Activated T-helper 2 cell treated with anti-CD3 and anti-CD28 coated beads, Interferon-gamma antibody, Interleukin-2, Interleukin-4, amounts not matched to agents 10 μg/mL and 5 μg/mL and 100 μg/mL, durations not matched to agents 14 hours and 24 hours and 36 hours (primary cell): ENCODE measurements at regions not wholly inside any gene's neighbourhood (a gene's known extent, or its start where the extent isn't known, plus 50 kb on each side); places are given as distances from the start of the nearest gene placed in this dataset.

Experiments
- DNase-seq: peaks from one replicate; pipeline ENCODE4 v3.0.0; 2021; ENCODE audit warnings: low spot score
- H3K27ac Mint-ChIP-seq: one replicate; pipeline ENCODE4 v1.8.0; 2021; ENCODE audit warnings: mixed read lengths
- H3K27me3 Mint-ChIP-seq: one replicate; pipeline ENCODE4 v1.8.0; 2021; ENCODE audit warnings: low read depth, mixed read lengths
- H3K36me3 Mint-ChIP-seq: one replicate; pipeline ENCODE4 v1.8.0; 2021; ENCODE audit warnings: low read depth, mixed read lengths
- H3K4me1 Mint-ChIP-seq: one replicate; pipeline ENCODE4 v1.8.0; 2021; ENCODE audit warnings: low read depth, mixed read lengths
- H3K4me3 Mint-ChIP-seq: one replicate; pipeline ENCODE4 v1.8.0; 2021; ENCODE audit warnings: low read depth, mild to moderate bottlenecking, moderate library complexity, mixed read lengths
- H3K9me3 Mint-ChIP-seq: one replicate; pipeline ENCODE4 v1.8.0; 2021; ENCODE audit warnings: mixed read lengths
- intact Hi-C: fragments of 100-400 bp; cut with micrococcal nuclease; formaldehyde crosslinking; loops from one replicate; pipeline ENCODE4 v1.15.1; 2023

- Mint-ChIP-seq H3K4me1 (no peaks in the 10 kb centered on the region), H3K27ac (no peak overlapping the region), H3K9me3 (peaks cover 12% of the 10 kb centered on the region), H3K36me3 (no peaks in the 10 kb centered on the region), H3K27me3 (no peaks in the 10 kb centered on the region), H3K4me3 (no peak overlapping the region)
- intact Hi-C loops, result no loop called here
- DNase-seq, result no peak
Observed at GRCh38 chr11:23947883-23948282, 549.0 kb upstream of the LUZP2 start.

- no peak overlapping the region for H3K4me3 Mint-ChIP-seq
- intact Hi-C loops, result no loop called here
- H3K36me3 Mint-ChIP-seq, result no peaks in the 10 kb centered on the region
- DNase-seq, result no peak
- H3K27ac Mint-ChIP-seq, result no peak overlapping the region
- no peaks in the 10 kb centered on the region for H3K27me3 Mint-ChIP-seq
- peaks cover 12% of the 10 kb centered on the region for H3K9me3 Mint-ChIP-seq
- H3K4me1 Mint-ChIP-seq, result no peaks in the 10 kb centered on the region
Observed at GRCh38 chr11:23948851-23949250, 548.0 kb upstream of the LUZP2 start.

- H3K27ac Mint-ChIP-seq, result no peak overlapping the region
- intact Hi-C loops, result no loop called here
- no peak for DNase-seq
- no peaks in the 10 kb centered on the region for H3K27me3 Mint-ChIP-seq
- H3K4me1 Mint-ChIP-seq, result no peaks in the 10 kb centered on the region
- peaks cover 12% of the 10 kb centered on the region for H3K9me3 Mint-ChIP-seq
- no peaks in the 10 kb centered on the region for H3K36me3 Mint-ChIP-seq
- H3K4me3 Mint-ChIP-seq, result no peak overlapping the region
Observed at GRCh38 chr11:23953951-23954710, 542.7 kb upstream of the LUZP2 start.

- Mint-ChIP-seq H3K4me3 (no peak overlapping the region), H3K9me3 (peaks cover 11% of the 10 kb centered on the region), H3K27me3 (no peaks in the 10 kb centered on the region), H3K36me3 (no peaks in the 10 kb centered on the region), H3K27ac (no peak overlapping the region), H3K4me1 (no peaks in the 10 kb centered on the region)
- no peak for DNase-seq
- intact Hi-C loops, result no loop called here
Observed at GRCh38 chr11:23954730-23955129, 542.1 kb upstream of the LUZP2 start.

- Mint-ChIP-seq H3K27me3 (no peaks in the 10 kb centered on the region), H3K9me3 (peaks cover 7% of the 10 kb centered on the region), H3K4me3 (no peak overlapping the region), H3K36me3 (no peaks in the 10 kb centered on the region), H3K4me1 (no peaks in the 10 kb centered on the region), H3K27ac (no peak overlapping the region)
- DNase-seq, result no peak
- intact Hi-C loops, result no loop called here
Observed at GRCh38 chr11:23956586-23956985, 540.3 kb upstream of the LUZP2 start.

GRCh38 chr11:23957314-23957713 lies 539.5 kb upstream of the LUZP2 start:
- H3K27ac Mint-ChIP-seq, result no peak overlapping the region
- peaks cover 4% of the 10 kb centered on the region for H3K9me3 Mint-ChIP-seq
- no peak for DNase-seq
- no peaks in the 10 kb centered on the region for H3K4me1 Mint-ChIP-seq
- intact Hi-C loops, result no loop called here
- no peaks in the 10 kb centered on the region for H3K36me3 Mint-ChIP-seq
- no peaks in the 10 kb centered on the region for H3K27me3 Mint-ChIP-seq
- H3K4me3 Mint-ChIP-seq, result no peak overlapping the region

GRCh38 chr11:23959462-23959861 lies 537.4 kb upstream of the LUZP2 start:
- Mint-ChIP-seq H3K27me3 (no peaks in the 10 kb centered on the region), H3K27ac (no peak overlapping the region), H3K4me1 (no peaks in the 10 kb centered on the region), H3K4me3 (no peak overlapping the region), H3K36me3 (no peaks in the 10 kb centered on the region), H3K9me3 (peaks cover 7% of the 10 kb centered on the region)
- no peak for DNase-seq
- intact Hi-C loops, result no loop called here

GRCh38 chr11:23961503-23962338 lies 535.1 kb upstream of the LUZP2 start:
- peaks cover 7% of the 10 kb centered on the region for H3K9me3 Mint-ChIP-seq
- no peak overlapping the region for H3K4me3 Mint-ChIP-seq
- intact Hi-C loops, result no loop called here
- H3K4me1 Mint-ChIP-seq, result no peaks in the 10 kb centered on the region
- DNase-seq, result no peak
- H3K27me3 Mint-ChIP-seq, result no peaks in the 10 kb centered on the region
- H3K36me3 Mint-ChIP-seq, result no peaks in the 10 kb centered on the region
- H3K27ac Mint-ChIP-seq, result no peak overlapping the region

GRCh38 chr11:23973244-23973643 lies 523.6 kb upstream of the LUZP2 start:
- intact Hi-C loops, result no loop called here
- Mint-ChIP-seq H3K4me1 (no peaks in the 10 kb centered on the region), H3K27me3 (no peaks in the 10 kb centered on the region), H3K9me3 (peaks cover 9% of the 10 kb centered on the region), H3K36me3 (no peaks in the 10 kb centered on the region), H3K4me3 (no peak overlapping the region), H3K27ac (no peak overlapping the region)
- DNase-seq, result no peak

GRCh38 chr11:23974051-23974450 lies 522.8 kb upstream of the LUZP2 start:
- H3K27ac Mint-ChIP-seq, result no peak overlapping the region
- H3K4me1 Mint-ChIP-seq, result no peaks in the 10 kb centered on the region
- intact Hi-C loops, result no loop called here
- no peak for DNase-seq
- no peaks in the 10 kb centered on the region for H3K36me3 Mint-ChIP-seq
- no peaks in the 10 kb centered on the region for H3K27me3 Mint-ChIP-seq
- no peak overlapping the region for H3K4me3 Mint-ChIP-seq
- peaks cover 9% of the 10 kb centered on the region for H3K9me3 Mint-ChIP-seq

- intact Hi-C loops, result no loop called here
- Mint-ChIP-seq H3K9me3 (peaks cover 9% of the 10 kb centered on the region), H3K27ac (no peak overlapping the region), H3K27me3 (no peaks in the 10 kb centered on the region), H3K4me1 (no peaks in the 10 kb centered on the region), H3K36me3 (no peaks in the 10 kb centered on the region), H3K4me3 (no peak overlapping the region)
- no peak for DNase-seq
Observed at GRCh38 chr11:23974601-23975000, 522.3 kb upstream of the LUZP2 start.

- Mint-ChIP-seq H3K27ac (no peak overlapping the region), H3K4me1 (no peaks in the 10 kb centered on the region), H3K36me3 (no peaks in the 10 kb centered on the region), H3K4me3 (no peak overlapping the region), H3K9me3 (peaks cover 9% of the 10 kb centered on the region), H3K27me3 (no peaks in the 10 kb centered on the region)
- intact Hi-C loops, result no loop called here
- no peak for DNase-seq
Observed at GRCh38 chr11:23976426-23976825, 520.4 kb upstream of the LUZP2 start.

- H3K27me3 Mint-ChIP-seq, result no peaks in the 10 kb centered on the region
- H3K4me3 Mint-ChIP-seq, result no peak overlapping the region
- intact Hi-C loops, result no loop called here
- no peak overlapping the region for H3K27ac Mint-ChIP-seq
- no peaks in the 10 kb centered on the region for H3K36me3 Mint-ChIP-seq
- H3K9me3 Mint-ChIP-seq, result peaks cover 9% of the 10 kb centered on the region
- no peaks in the 10 kb centered on the region for H3K4me1 Mint-ChIP-seq
- no peak for DNase-seq
Observed at GRCh38 chr11:23976841-23977271, 520.0 kb upstream of the LUZP2 start.
